ENCODE measurements at regions not wholly inside any gene's neighbourhood (a gene's known extent, or its start where the extent isn't known, plus 50 kb on each side); places are given as distances from the start of the nearest gene placed in this dataset.
A peak's percentile ranks its signal among the peaks of the same experiment; 100 is the strongest.
"Not testable (repeated sequence)": the region's sequence is repeated elsewhere in the genome, so short reads cannot be mapped to it uniquely, and the experiment has no call there.

GRCh38 chr11:134665571-134666270 lies 253.7 kb upstream of the B3GAT1 start:
- ATAC-seq = no peak
- Mint-ChIP-seq H3K4me1 (ENCODE audit: low read depth in 2 of 2) (no peaks in the 10 kb centered on the region), H3K27ac (no peak overlapping the region), H3K27me3 (peaks cover 2 to 7% of the 10 kb centered on the region in 2 donors), H3K36me3 (no peaks in the 10 kb centered on the region), H3K9me3 (no peaks in the 10 kb centered on the region), H3K4me3 (no peak overlapping the region)
- no peak for DNase-seq (ENCODE audit: low spot score)

GRCh38 chr11:134665188-134665535 lies 253.1 kb upstream of the B3GAT1 start:
- peaks cover 2 to 6% of the 10 kb centered on the region in 2 donors for H3K27me3 Mint-ChIP-seq
- H3K36me3 Mint-ChIP-seq = no peaks in the 10 kb centered on the region
- H3K27ac Mint-ChIP-seq = no peak overlapping the region
- H3K4me3 Mint-ChIP-seq = no peak overlapping the region
- no peak for ATAC-seq
- H3K4me1 Mint-ChIP-seq (ENCODE audit: low read depth in 2 of 2) = no peaks in the 10 kb centered on the region
- DNase-seq (ENCODE audit: low spot score) = no peak
- no peaks in the 10 kb centered on the region for H3K9me3 Mint-ChIP-seq

GRCh38 chr11:134664447-134665187 lies 252.6 kb upstream of the B3GAT1 start:
- H3K4me3 Mint-ChIP-seq = no peak overlapping the region
- H3K27me3 Mint-ChIP-seq = peaks cover 0 to 6% of the 10 kb centered on the region in 2 donors
- H3K9me3 Mint-ChIP-seq = no peaks in the 10 kb centered on the region
- no peaks in the 10 kb centered on the region for H3K36me3 Mint-ChIP-seq
- DNase-seq (ENCODE audit: low spot score) (no peak), ATAC-seq (no peak)
- H3K27ac Mint-ChIP-seq = no peak overlapping the region
- no peaks in the 10 kb centered on the region for H3K4me1 Mint-ChIP-seq (ENCODE audit: low read depth in 2 of 2)

- Mint-ChIP-seq H3K4me3 (no peak overlapping the region), H3K27me3 (peaks cover 0 to 6% of the 10 kb centered on the region in 2 donors), H3K27ac (no peak overlapping the region), H3K4me1 (ENCODE audit: low read depth in 2 of 2) (no peaks in the 10 kb centered on the region), H3K36me3 (no peaks in the 10 kb centered on the region), H3K9me3 (no peaks in the 10 kb centered on the region)
- ATAC-seq (no peak), DNase-seq (ENCODE audit: low spot score) (no peak)
Observed at GRCh38 chr11:134663506-134664313, 251.7 kb upstream of the B3GAT1 start.

- peaks cover 0 to 6% of the 10 kb centered on the region in 2 donors for H3K27me3 Mint-ChIP-seq
- no peak overlapping the region for H3K27ac Mint-ChIP-seq
- no peaks in the 10 kb centered on the region for H3K9me3 Mint-ChIP-seq
- no peaks in the 10 kb centered on the region for H3K36me3 Mint-ChIP-seq
- DNase-seq (ENCODE audit: low spot score) = no peak
- ATAC-seq = peak in 1 of 2 donors; percentile 27
- H3K4me3 Mint-ChIP-seq = no peak overlapping the region
- H3K4me1 Mint-ChIP-seq (ENCODE audit: low read depth in 2 of 2) = no peaks in the 10 kb centered on the region
Observed at GRCh38 chr11:134662629-134663360, 250.8 kb upstream of the B3GAT1 start.

- DNase-seq (ENCODE audit: low spot score) (no peak), ATAC-seq (no peak)
- peaks cover 0 to 6% of the 10 kb centered on the region in 2 donors for H3K27me3 Mint-ChIP-seq
- no peaks in the 10 kb centered on the region for H3K9me3 Mint-ChIP-seq
- H3K27ac Mint-ChIP-seq = no peak overlapping the region
- H3K36me3 Mint-ChIP-seq = no peaks in the 10 kb centered on the region
- no peak overlapping the region for H3K4me3 Mint-ChIP-seq
- no peaks in the 10 kb centered on the region for H3K4me1 Mint-ChIP-seq (ENCODE audit: low read depth in 2 of 2)
Observed at GRCh38 chr11:134661660-134662059, 249.6 kb upstream of the B3GAT1 start.

GRCh38 chr11:134660416-134660815 lies 248.4 kb upstream of the B3GAT1 start:
- peaks cover 4 to 6% of the 10 kb centered on the region in 2 donors for H3K4me1 Mint-ChIP-seq (ENCODE audit: low read depth in 2 of 2)
- H3K27ac Mint-ChIP-seq = no peak overlapping the region
- no peak overlapping the region for H3K4me3 Mint-ChIP-seq
- H3K9me3 Mint-ChIP-seq = peaks cover 4% of the 10 kb centered on the region
- H3K27me3 Mint-ChIP-seq = peaks cover 0 to 11% of the 10 kb centered on the region in 2 donors
- H3K36me3 Mint-ChIP-seq = no peaks in the 10 kb centered on the region
- DNase-seq (ENCODE audit: low spot score) (no peak), ATAC-seq (no peak)

- Mint-ChIP-seq H3K4me1 (ENCODE audit: low read depth in 2 of 2) (peaks cover 4 to 6% of the 10 kb centered on the region in 2 donors), H3K36me3 (no peaks in the 10 kb centered on the region), H3K27ac (no peak overlapping the region), H3K9me3 (peaks cover 4% of the 10 kb centered on the region), H3K4me3 (no peak overlapping the region), H3K27me3 (peaks cover 4 to 11% of the 10 kb centered on the region in 2 donors)
- ATAC-seq (no peak), DNase-seq (ENCODE audit: low spot score) (no peak)
Observed at GRCh38 chr11:134659882-134660281, 247.8 kb upstream of the B3GAT1 start.

- Mint-ChIP-seq H3K36me3 (no peaks in the 10 kb centered on the region), H3K27me3 (peaks cover 8 to 16% of the 10 kb centered on the region in 2 donors), H3K4me1 (ENCODE audit: low read depth in 2 of 2) (peaks cover 4 to 6% of the 10 kb centered on the region in 2 donors), H3K27ac (no peak overlapping the region), H3K9me3 (peaks cover 4% of the 10 kb centered on the region), H3K4me3 (no peak overlapping the region)
- DNase-seq (ENCODE audit: low spot score) (no peak), ATAC-seq (no peak)
Observed at GRCh38 chr11:134658481-134659225, 246.6 kb upstream of the B3GAT1 start.

GRCh38 chr11:134657631-134658030 lies 245.6 kb upstream of the B3GAT1 start:
- Mint-ChIP-seq H3K4me1 (ENCODE audit: low read depth in 2 of 2) (peaks cover 4 to 6% of the 10 kb centered on the region in 2 donors), H3K4me3 (no peak overlapping the region), H3K27me3 (peaks cover 8 to 23% of the 10 kb centered on the region in 2 donors), H3K36me3 (no peaks in the 10 kb centered on the region), H3K9me3 (peaks cover 4% of the 10 kb centered on the region), H3K27ac (no peak overlapping the region)
- ATAC-seq (no peak), DNase-seq (ENCODE audit: low spot score) (no peak)

GRCh38 chr11:134656861-134657540 lies 245.0 kb upstream of the B3GAT1 start:
- H3K4me3 Mint-ChIP-seq = no peak overlapping the region
- ATAC-seq = no peak
- DNase-seq (ENCODE audit: low spot score) = no peak
- no peaks in the 10 kb centered on the region for H3K36me3 Mint-ChIP-seq
- peaks cover 10 to 24% of the 10 kb centered on the region in 2 donors for H3K27me3 Mint-ChIP-seq
- H3K4me1 Mint-ChIP-seq (ENCODE audit: low read depth in 2 of 2) = peaks cover 4 to 6% of the 10 kb centered on the region in 2 donors
- peaks cover 4% of the 10 kb centered on the region for H3K9me3 Mint-ChIP-seq
- no peak overlapping the region for H3K27ac Mint-ChIP-seq

GRCh38 chr11:134656086-134656840 lies 244.2 kb upstream of the B3GAT1 start:
- peak overlapping the region in 1 of 2 donors; percentile 18 for H3K27ac Mint-ChIP-seq
- peak overlapping the region; percentile 11 for H3K4me3 Mint-ChIP-seq
- not testable (repeated sequence) for H3K4me1 Mint-ChIP-seq (ENCODE audit: low read depth in 2 of 2); ATAC-seq; H3K36me3 Mint-ChIP-seq; DNase-seq (ENCODE audit: low spot score); H3K9me3 Mint-ChIP-seq
- H3K27me3 Mint-ChIP-seq = peaks cover 18 to 28% of the 10 kb centered on the region in 2 donors

Data from natural killer cell treated with Interleukin-12 subunit alpha and Interleukin-12 subunit beta and Interleukin-15 and Interleukin-18, amount 100 ng/mL, for 72 hours (primary cell).